Stimulated activated CD8-positive, alpha-beta memory T cell treated with anti-CD3 and anti-CD28 coated beads, Interleukin-12 subunit alpha, Interleukin-12 subunit beta, amount 100 ng/mL, for 1 hour (primary cell): ENCODE measurements at regions not wholly inside any gene's neighbourhood (a gene's known extent, or its start where the extent isn't known, plus 50 kb on each side); places are given as distances from the start of the nearest gene placed in this dataset.

ENCODE experiments used
- DNase-seq: peaks from one replicate; pipeline ENCODE4 v3.0.0-alpha.2; 2020; ENCODE audit warnings: low read depth

DNA sequence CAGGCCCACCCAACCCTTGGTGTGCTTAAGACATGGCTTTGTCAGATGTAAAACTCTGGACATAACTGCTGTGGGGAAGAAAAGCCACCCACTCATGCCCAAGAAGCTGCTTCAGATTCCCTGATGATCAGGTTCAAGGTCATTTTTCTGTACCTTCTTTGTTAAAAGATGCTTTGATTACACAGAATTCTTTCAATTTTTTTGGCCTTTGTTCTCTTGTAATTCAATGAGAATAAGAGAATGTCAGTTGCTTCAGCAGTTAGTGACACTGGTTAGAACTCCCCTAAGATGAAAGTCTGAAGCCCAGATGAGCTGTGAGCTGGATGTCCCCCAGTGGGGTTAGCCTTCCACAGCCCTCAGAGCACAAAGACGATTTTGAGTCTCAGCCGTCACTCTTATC lies 152.7 kb downstream of the CHRM3 start:
- DNase-seq: no peak

DNA sequence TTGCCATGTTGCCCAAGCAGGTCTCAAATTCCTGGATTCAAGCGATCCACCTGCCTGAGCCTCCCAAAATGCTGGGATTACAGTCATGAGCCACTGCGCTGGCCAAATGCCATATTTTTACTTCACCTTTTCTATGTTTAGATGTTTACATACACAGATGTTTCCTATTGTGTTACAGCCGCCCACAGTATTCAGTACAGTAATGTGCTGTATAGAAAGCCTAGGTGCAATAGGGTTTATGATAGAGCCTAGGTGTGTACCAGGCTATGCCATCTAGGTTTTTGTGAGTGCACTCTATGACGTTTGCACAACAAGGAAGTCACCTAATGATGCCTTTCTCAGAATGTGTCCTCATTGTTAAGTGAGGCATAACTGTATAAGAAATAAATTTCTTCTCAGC lies 153.4 kb downstream of the CHRM3 start:
- no peak for DNase-seq

DNA sequence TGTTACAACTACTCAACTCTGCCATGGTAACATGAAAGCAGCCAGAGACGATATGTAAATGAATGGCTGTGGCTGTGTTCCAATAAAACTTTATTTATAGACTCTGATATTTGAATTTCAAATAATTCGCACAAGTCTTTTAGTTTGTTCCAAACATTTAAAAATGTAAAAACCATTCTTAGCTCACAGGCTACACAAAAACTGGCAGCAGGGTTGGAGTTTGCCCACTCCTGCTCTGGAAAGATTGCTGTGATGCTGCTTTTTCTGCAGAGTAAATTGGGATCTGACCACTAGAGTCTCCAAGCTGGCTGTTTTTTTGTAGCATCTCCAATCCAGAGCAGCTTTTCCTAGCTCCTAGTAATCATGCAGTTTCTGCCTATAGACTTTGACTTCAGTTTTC lies 157.5 kb downstream of the CHRM3 start:
- DNase-seq: no peak

DNA sequence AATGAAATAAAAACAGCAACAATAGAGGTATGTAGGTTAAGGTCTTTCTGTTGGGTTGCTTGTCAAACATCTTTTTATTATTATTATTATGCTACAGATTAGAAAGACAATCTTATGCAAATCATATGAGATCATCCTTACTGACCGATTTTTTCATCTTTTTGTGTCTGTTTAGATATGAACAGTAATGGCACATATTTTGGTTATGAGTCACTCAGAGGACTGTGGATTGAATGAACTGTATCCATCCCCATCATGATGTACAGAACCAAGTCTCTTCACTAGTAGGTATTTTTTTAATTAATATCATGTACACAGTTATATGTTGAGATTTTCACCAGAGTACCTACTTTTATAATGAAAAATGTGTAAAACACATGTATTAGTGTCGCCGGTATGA lies 159.1 kb downstream of the CHRM3 start:
- DNase-seq: no peak

DNA sequence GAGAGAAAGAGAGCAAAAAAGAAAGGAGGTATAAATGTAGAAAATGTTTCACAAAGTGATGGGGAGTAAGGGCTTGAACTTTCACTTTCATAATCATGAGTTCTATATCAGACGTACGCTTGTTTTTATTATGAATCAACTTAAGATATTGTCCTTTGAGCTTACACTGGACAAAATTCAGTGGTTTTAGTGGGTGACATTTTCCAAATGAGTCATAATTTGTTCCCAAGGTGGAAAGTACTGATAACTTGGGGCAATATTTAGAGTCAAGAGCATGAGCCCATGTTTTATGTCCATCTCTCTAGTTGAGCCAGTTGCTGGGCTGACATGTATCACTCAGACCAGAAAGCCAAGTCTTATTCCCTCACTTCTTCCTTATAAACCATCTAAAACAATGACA lies 161.6 kb downstream of the CHRM3 start:
- no peak for DNase-seq

DNA sequence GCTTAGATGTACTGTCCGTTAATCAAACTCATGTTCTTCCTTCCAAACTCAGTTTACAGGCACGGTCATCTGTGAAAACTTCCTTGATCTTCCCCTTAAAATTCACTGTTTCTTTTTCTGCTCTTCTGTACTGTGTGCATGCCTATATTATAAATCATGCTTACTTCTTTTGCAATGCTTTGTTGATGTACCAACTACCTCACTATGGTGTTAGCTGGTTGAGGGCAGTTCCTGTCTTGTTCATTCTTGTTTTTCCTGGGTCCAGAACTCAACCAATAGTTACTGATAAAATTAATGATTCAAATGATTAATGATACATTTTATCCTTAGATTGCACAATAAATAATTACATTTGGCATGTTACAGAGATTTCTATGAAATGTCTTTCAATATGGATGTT lies 163.8 kb downstream of the CHRM3 start:
- DNase-seq: no peak

DNA sequence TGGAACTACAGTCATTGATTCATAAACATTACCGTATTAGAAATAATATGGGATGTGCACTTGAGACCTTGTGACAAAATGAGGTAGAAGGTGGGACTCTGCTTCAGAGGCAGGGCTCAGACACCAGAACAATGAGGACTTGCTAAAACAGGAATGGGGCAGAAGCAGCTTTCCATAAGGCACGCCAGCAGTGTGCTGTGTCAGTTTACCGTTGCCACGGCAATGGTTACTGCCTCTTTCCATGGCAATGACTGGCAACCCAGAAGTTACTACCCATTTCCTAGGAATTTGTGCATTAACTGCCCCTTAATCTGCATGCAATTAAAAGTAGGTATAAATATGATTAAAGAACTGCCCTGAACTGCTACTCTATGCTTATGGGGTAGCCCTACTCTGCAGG lies 169.0 kb downstream of the CHRM3 start:
- no peak for DNase-seq

DNA sequence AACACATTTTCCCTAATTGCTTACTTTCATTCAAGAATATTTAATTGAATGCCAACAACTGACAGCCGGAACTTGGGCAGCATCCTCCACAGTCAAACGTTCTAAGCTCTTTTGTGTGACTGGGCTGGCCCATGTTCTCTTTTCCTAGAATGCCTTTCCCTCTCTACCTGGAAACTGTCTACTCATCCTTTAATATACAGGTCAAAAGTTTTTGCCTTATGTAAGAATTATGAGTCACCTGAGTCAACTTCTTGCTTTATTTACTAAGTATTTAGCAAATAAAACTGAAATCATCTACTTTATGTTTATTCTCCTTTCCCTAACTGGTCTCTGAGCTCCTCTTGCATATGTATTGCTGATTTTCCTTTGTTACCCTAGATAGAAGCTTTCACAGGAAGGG lies 172.2 kb downstream of the CHRM3 start:
- no peak for DNase-seq

DNA sequence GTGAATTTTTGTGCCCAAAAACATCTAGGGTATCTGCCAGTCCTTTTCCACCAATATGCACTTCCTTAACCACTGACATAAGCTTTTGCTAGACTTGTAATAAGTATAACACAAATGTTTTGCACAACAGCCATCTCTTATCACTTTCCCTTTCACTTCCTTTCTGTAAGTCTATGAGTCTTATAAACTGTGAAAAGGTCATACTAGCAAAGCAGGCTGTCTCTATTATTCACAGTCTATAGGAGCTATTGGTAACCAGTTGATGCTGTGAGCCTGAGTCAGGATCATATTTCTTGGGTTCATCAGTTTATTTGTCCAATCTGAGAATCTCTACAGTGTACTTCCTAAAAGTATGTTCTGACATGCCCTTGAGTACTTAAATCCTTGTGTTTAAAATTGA lies 172.6 kb downstream of the CHRM3 start:
- no peak for DNase-seq

DNA sequence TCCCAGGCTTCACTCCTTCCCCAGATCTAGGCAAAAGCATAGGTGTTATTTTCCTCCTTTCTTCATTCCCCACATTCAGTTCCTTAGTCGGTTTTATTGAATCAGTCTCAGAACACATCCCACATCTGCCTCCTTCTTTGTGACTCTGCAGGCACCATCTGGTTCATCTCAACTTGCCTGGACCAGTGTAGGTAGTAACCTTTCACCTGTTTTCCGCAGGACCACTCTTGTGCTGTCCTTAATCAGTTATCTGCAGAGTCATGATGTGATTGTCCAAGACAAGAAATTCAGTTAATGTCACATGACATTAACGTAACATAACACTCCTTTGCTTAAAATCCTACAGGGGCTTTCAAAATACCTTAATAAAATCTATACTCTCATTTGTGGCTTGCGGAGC lies 174.6 kb downstream of the CHRM3 start:
- no peak for DNase-seq

DNA sequence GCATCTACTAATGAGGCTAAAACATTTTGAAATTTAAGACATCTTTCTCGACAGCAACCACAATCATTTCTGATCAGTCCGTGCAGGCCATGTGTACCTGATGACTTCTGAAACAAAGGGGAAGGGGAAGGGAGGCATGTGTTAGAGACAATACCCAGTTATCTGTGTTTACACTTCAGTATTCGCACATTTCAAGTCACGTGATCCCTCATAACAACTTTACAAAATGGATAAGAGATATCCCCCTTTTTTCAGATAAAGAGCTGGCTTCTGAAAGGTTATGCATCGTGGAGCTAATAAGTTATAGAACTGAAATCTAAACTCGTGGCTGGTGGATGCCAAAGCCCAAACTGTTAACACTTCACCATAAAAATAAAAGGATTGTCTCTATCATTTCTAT lies 175.7 kb downstream of the CHRM3 start:
- no peak for DNase-seq

DNA sequence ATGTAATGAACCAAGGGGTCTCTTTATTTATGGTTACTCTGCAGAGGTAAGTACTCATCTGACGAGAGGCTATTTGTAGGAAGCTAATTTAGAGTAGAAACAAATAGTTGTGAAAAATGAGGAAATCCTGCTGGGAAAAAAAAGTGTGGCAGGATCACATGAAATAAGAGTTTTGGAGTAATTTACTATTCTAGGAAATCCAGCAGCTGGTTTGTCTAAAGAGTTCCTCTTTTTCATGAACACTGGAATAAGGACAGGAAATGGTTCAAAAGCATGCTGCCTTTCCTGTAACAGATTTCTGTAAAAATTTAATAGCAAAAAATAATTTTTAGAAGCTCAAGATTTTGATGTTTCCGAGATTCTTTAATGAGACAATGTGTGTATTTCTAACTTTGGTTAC lies 177.3 kb downstream of the CHRM3 start:
- no peak for DNase-seq

DNA sequence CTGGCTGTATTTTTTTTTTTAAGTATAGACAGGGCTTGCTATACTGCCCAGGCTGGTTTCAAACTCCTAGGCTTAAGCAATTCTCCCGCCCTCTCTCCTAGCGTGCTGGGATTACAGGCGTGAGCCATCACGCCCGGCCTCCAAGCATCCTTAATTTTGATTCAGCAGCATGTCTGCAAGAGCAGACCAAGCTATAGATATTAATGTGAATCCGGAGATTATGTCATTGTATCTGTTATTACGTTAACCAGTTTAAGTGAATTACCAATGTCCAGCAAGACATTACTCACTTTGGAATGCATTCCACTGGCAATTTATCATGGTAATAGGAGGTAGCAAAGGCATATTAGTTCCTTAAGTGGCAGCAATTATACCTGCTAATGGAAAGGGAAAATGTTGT lies 179.7 kb downstream of the CHRM3 start:
- DNase-seq: no peak

DNA sequence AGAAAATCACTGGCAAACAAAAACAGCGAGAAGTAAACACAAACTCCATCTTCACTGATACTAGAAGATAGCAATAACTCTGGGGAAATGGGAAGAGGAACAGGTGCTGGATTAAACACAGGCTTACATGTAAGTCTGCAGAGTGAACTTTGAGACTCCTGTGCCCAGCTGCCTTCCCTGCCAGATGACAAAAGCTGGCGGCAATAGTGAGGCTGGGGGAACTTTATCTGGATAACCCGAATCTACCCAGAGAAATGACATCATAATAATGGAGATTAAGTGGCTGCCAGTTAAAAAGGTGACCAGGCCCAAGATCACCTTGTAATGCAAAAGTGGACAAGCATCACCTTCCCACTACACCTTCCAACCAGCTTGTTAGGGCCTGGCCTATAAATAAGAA lies 184.5 kb downstream of the CHRM3 start:
- DNase-seq: no peak

DNA sequence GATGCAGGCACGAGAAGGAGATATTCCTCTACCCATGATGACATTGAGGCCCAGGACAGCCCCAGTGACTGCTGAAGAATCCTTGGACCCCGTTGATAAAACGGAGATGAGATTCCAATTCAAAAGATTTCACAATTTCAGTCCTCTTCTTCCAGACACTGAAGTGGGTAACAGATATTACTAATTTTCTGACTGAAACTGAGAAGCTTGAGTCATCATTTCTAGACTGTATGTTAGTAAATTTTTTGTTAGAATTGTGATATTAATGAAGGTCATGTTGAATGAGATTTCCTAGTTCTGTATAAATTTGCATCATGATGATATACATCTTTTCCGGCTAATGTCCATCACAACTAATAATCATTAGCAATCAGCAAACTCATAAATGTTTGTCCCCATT lies 185.8 kb downstream of the CHRM3 start:
- DNase-seq: no peak

DNA sequence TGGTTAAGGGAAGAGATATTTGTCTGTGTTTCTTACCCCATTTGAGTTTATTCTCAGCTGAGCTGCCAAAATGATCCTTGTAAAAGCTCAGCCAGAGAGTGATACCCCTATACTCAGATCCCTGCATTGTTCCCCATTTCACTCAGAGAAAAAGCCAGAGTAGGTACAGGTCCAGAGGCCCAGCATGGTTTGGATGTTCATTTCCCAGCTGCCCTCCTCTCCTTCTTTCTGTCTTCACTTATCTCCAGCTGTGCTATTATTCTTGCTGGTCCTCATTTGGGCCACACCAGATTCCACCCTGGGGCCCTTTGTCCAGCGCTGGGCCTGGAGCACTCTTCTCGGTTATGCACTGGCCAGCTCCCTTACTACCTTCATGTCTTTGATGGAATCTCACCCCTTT lies 187.7 kb downstream of the CHRM3 start:
- DNase-seq: no peak

DNA sequence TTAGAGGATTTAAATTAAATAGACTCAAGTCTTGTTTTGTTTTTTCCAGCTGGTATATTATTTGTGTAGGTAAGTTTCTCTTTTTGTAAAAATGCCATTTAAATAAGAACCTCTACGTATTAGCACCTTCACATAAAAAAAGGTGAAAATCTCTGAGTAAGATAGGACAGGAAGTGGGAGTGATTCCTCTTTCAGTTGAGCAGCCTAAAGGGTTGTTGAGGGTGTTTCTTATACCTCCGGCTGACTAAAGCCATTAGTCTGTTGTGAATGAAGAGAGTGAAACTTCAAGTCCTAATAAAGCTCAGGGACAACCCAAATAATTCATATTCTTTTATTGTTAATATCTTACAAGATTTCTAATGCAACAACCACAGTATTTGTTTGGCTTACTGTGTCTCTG lies 188.7 kb downstream of the CHRM3 start:
- DNase-seq: no peak

DNA sequence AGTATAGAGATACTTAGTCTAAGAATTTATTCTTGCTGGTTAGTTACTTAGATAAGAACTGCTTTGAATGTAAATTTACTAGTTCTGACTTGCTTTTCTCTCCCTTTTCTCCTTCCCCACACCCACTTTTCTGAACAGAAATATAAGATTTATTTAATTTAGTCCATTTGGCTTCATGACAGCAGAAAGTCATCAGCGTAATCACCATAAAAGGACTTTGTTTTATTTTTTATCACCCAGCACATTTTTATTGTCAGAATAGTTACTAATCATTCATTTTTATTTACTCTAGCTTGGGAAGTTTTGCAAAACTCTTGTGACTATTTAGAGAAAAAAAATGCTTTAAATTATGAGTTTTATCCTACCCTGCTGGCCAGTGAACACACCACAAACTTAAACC lies 197.2 kb downstream of the CHRM3 start:
- no peak for DNase-seq

DNA sequence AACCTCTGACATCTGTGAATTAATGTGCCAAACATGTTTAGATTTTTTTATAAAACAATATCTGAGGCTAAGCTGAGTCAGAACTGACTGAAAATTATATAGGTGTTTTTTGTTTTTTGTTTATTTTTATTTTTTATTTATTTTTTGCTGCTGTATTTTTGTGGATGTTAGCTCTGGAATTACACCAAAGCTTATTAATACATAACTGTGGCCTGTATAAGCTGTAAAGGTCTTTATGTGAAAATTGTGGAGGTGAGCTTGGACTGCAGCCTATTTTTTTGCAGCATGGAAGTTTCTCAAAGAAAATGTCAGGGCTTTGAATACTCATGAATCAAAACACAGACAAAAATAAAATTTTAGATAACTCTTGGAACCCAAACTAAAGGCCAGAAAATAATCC lies 199.8 kb downstream of the CHRM3 start:
- no peak for DNase-seq

DNA sequence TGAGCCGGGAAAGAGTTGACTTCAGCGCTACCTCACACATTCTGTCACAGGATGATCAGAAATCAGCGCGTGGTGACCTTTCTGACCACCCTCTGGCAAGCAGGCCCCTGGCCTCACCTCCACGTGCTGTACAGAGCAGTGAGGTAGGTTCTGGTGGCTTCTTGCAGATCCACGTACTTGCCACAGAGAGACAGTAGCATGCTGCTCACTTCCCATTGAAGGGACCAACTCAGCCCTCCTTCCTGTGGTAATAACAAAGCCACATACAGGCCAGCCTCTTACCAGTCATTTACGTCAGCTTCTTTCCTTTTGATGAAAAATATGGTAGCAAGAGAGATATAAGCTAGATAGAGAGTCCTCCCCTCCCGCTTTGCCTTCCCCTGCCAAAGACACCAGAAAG lies 200.7 kb downstream of the CHRM3 start:
- peak; percentile 1 for DNase-seq

DNA sequence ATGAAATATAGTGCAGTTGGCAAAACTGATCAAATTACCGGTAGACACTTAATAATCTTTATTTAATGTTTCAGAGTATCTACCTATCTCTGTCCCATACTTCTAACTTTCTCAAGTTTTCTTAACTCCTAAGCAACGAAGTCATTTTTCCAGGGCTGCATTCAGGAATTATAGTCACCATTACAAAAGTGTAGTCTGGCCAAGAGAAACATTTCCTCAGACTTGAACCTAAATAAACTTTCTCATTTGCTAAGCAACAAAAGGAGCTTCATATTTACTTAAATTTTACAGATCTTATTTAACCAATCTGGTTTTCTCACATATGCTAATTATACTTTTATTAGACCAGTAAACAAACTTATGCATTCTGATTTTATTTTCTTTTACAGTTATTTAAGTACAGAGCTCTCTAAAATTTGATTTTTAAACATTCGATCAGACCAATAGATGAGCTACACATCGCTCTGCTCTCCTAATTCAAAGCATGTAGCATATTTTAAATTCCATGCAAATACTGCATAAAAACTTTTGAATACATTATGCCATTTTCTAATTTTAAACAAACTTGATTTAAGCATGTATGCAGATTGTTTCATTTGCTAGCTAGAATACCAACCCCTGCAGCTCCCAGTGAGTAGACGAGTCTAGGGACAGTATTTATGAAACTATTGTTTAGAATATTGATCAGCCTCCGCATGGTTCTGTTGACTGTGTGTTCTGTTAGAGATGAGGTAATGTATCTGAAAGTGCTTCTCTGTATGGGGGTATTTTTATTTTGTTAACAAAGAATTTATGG lies 201.4 kb downstream of the CHRM3 start:
- DNase-seq: no peak

DNA sequence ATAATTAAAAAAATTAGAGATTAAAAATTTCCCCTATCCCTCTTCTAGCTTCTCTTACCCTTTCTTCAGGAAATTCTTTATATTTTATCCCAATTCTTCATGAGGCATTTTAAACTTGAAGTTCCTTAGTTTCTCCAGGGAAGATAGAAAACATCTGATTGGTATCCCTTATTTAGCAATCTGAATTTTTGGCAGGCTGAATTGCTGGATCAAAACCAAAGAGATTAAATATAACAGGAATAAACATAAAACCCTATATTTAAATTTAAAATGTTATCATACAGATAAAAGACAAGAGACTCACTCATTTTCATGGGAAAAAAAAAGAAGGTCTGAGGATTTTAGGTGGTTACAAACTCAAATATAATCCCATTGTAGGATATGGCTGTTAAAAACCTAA lies 204.2 kb downstream of the CHRM3 start:
- DNase-seq: no peak

DNA sequence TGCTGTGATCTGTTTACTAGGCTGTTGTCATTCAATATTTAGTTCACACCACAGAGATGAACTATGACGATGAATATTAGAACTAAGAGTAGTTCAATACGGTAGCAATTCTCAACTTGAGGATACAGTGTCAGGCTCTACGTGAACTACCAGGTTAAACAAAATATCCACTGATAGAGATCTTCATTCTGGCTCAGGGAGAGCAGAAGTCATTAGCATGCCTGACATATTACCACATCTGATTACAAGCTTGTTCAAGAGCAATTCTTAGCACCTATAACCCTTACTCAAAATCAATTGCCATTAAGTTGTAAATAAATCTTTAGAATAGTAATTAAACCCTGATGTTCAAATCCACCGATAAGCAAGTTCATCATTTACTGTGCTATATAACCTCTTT lies 207.2 kb downstream of the CHRM3 start:
- DNase-seq: no peak

DNA sequence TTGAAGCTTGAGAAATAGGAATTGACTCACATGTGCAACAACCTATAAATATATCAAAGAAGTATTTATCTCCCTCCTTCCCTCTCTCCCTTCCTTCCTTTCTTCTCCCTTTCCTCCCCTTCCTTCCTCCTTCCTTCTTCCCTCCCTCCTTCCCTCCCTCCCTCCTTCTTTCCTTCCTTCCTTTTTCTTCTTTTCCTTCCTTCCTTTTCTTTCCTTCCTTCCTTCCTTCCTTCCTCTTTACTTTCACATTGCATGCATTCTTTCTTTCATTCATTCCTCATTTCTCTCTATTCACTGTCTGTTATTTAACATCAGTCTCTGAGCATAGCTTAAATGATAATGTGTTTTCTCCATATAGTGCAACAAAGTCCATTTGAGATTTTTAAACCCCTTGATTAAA lies 214.2 kb downstream of the CHRM3 start:
- DNase-seq: no peak

DNA sequence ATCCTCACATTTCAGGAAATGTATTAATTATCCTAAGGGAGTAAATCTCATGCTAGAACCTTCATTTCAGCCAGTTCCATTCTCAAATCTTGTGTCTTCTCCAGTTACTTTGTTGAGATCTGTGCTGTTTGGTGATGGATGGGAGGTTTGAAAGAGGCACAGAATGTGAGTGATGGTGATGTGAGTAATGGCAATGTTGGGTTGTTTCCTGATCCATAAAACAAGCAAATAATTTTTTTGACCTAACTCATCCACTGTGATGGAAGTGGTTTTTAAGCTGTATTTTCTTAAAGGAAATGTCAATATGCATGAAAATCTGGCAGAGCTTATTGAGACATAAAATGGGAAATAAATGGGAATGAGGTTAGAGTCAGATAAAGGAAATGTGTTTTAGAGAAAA lies 214.7 kb downstream of the CHRM3 start:
- DNase-seq: no peak
